ENCODE measurements at regions not wholly inside any gene's neighbourhood (a gene's known extent, or its start where the extent isn't known, plus 50 kb on each side); places are given as distances from the start of the nearest gene placed in this dataset.

- DNase-seq, result no peak
Measured at GRCh38 chr5:175344331-175345195, 99.4 kb downstream of the DRD1 start.

GRCh38 chr5:175343308-175343707 lies 100.7 kb downstream of the DRD1 start:
- DNase-seq, result no peak

GRCh38 chr5:175340180-175340579 lies 103.8 kb downstream of the DRD1 start:
- DNase-seq, result no peak

GRCh38 chr5:175337680-175338079 lies 106.3 kb downstream of the DRD1 start:
- no peak for DNase-seq

- DNase-seq, result no peak
Measured at GRCh38 chr5:175336781-175337180, 107.2 kb downstream of the DRD1 start.

GRCh38 chr5:175335691-175336090 lies 108.3 kb downstream of the DRD1 start:
- no peak for DNase-seq

- peak; percentile 3 for DNase-seq
Measured at GRCh38 chr5:175331173-175332036, 112.6 kb downstream of the DRD1 start.

GRCh38 chr5:175329976-175330375 lies 114.0 kb downstream of the DRD1 start:
- no peak for DNase-seq

- no peak for DNase-seq
Measured at GRCh38 chr5:175328687-175329086, 115.3 kb downstream of the DRD1 start.

GRCh38 chr5:175328176-175328575 lies 115.8 kb downstream of the DRD1 start:
- DNase-seq, result no peak

- DNase-seq, result no peak
Measured at GRCh38 chr5:175325681-175326080, 118.3 kb downstream of the DRD1 start.

GRCh38 chr5:175321927-175322532 lies 122.0 kb downstream of the DRD1 start:
- peak; percentile 35 for DNase-seq

GRCh38 chr5:175319199-175319598 lies 124.8 kb downstream of the DRD1 start:
- no peak for DNase-seq

GRCh38 chr5:175317872-175318271 lies 126.1 kb downstream of the DRD1 start:
- DNase-seq, result no peak

- no peak for DNase-seq
Measured at GRCh38 chr5:175309218-175309810, 134.7 kb downstream of the DRD1 start.

- no peak for DNase-seq
Measured at GRCh38 chr5:175308701-175309100, 135.3 kb downstream of the DRD1 start.

- DNase-seq, result no peak
Measured at GRCh38 chr5:175306381-175306780, 137.6 kb downstream of the DRD1 start.

GRCh38 chr5:175305251-175305650 lies 138.7 kb downstream of the DRD1 start:
- DNase-seq, result no peak

GRCh38 chr5:175290379-175290778 lies 153.6 kb downstream of the DRD1 start:
- no peak for DNase-seq

GRCh38 chr5:175288048-175288621 lies 155.8 kb downstream of the DRD1 start:
- no peak for DNase-seq

- no peak for DNase-seq
Measured at GRCh38 chr5:175286981-175287380, 157.0 kb downstream of the DRD1 start.

- no peak for DNase-seq
Measured at GRCh38 chr5:175285261-175285660, 158.7 kb downstream of the DRD1 start.

GRCh38 chr5:175284806-175285205 lies 159.2 kb downstream of the DRD1 start:
- DNase-seq, result no peak
